Uterus (tissue), 3 donors: ENCODE measurements at regions not wholly inside any gene's neighbourhood (a gene's known extent, or its start where the extent isn't known, plus 50 kb on each side); places are given as distances from the start of the nearest gene placed in this dataset.

Experiments used
- DNase-seq, 2 donors: peaks; one replicate each; pipeline ENCODE4 v3.0.0-alpha.2; 2019 to 2020
- H3K27ac ChIP-seq, 2 donors: fragments of 200-600 bp; sonication (generic); 1 replicate in 1 of 2; 2 replicates in 1 of 2; pipeline ENCODE4 v1.5.1; 2016 to 2018
- H3K27me3 ChIP-seq, 2 donors: fragments of 200-600 bp; sonication (generic); one replicate each; pipeline ENCODE4 v1.5.1; 2018 to 2019; ENCODE audit warnings: control low read depth in 1 of 2
- H3K36me3 ChIP-seq, 2 donors: fragments of 200-600 bp; sonication (generic); one replicate each; pipeline ENCODE4 v1.5.1; 2019; ENCODE audit warnings: control low read depth in 1 of 2
- H3K4me1 ChIP-seq, 2 donors: fragments of 200-600 bp; sonication (generic); one replicate each; pipeline ENCODE4 v1.5.1; 2018 to 2019; ENCODE audit warnings: control low read depth in 1 of 2
- H3K4me3 ChIP-seq, 2 donors: fragments of 200-600 bp; sonication (generic); 1 replicate in 1 of 2; 2 replicates in 1 of 2; pipeline ENCODE4 v1.5.1; 2018 to 2019; ENCODE audit warnings: mild to moderate bottlenecking in 1 of 2
- H3K9me3 ChIP-seq, 2 donors: fragments of 200-600 bp; sonication (generic); one replicate each; pipeline ENCODE4 v1.5.1; 2019; ENCODE audit warnings: control low read depth in 1 of 2
- CTCF ChIP-seq, 4 experiments: fragments of 200-600 bp in 2 of 4; fragments of 450-650 bp in 2 of 4; sonication (generic) in 2 of 4; IDR thresholded peaks; one replicate each; pipeline ENCODE4 v1.5.1; 2016 to 2019; ENCODE audit warnings: antibody characterized with exemption in 4 of 4, mild to moderate bottlenecking in 2 of 4, moderate library complexity in 1 of 4
- POLR2A ChIP-seq, 2 donors: fragments of 450-650 bp; IDR thresholded peaks; one replicate each; pipeline ENCODE4 v1.6.1; 2016; ENCODE audit warnings: antibody characterized with exemption in 2 of 2, mild to moderate bottlenecking in 1 of 2, moderate library complexity in 1 of 2
- intact Hi-C: fragments of 100-400 bp; cut with DNase I; formaldehyde crosslinking; loops from one replicate; pipeline ENCODE4 v1.15.1; 2023; ENCODE audit warnings: low total_unique reads
- donor health status: DM: yes; HTN: yes; CAD: no.

DNA sequence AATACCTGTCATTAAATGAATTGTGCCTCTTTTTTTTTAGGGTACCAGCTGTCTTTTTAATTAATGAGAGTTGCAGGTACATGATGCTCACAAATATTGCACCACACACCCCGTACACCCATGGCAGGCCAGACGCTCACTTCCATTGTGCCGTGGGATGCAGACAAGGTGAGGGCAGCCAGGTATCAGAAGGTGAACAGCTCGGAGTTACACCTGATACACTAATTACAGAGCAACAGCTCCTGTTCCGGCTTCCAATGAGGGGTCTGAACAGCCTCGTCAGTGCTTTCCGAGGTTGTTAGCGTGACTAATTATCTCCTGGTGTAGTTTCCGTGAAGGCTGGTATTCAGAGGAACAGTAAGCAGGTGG is 442.8 kb downstream of the ZNF516 start:
- no peak for DNase-seq

GRCh38 chr18:76051396-76052226 is 443.4 kb downstream of the ZNF516 start:
- intact Hi-C loops: no loop called here
- TF ChIP-seq CTCF (IDR thresholded peaks at IDR 0.05) (no peak), POLR2A (IDR thresholded peaks at IDR 0.05) (no peak)
- Histone ChIP-seq H3K9me3 (no peaks in the 10 kb centered on the region), H3K4me1 (no peaks in the 10 kb centered on the region), H3K36me3 (no peaks in the 10 kb centered on the region), H3K27me3 (no peaks in the 10 kb centered on the region), H3K4me3 (no peak overlapping the region), H3K27ac (peak overlapping the region; percentile 17 to 31)
- DNase-seq: no peak

More for the DNA sequence above, 442.8 kb downstream of the ZNF516 start:
- H3K4me1 ChIP-seq: no peaks in the 10 kb centered on the region
- H3K36me3 ChIP-seq: no peaks in the 10 kb centered on the region
- H3K27ac ChIP-seq: no peak overlapping the region
- intact Hi-C loops: no loop called here
- no peaks in the 10 kb centered on the region for H3K9me3 ChIP-seq
- no peak overlapping the region for H3K4me3 ChIP-seq
- TF ChIP-seq POLR2A (IDR thresholded peaks at IDR 0.05): no peak
- TF ChIP-seq CTCF (IDR thresholded peaks at IDR 0.05): no peak
- H3K27me3 ChIP-seq: no peaks in the 10 kb centered on the region

DNA sequence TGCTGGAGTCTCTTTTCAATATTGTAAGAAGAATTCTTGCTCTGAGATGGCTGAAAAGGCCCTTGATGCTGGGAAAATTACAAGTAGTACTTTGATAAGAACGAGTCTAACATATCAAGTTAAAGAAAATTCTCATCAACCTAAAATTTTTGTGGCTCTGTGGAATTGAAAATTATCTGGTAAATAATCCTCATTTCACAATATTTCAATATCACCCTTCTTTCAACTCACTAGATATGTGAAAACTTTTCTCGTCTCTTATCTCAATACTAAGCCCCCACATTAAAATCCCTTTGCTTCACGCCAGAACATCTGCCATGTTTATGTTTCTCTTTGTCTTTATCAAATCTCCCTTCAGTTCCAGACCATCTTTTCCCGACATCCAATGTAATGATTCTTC is 448.8 kb downstream of the ZNF516 start:
- H3K4me3 ChIP-seq: no peak overlapping the region
- H3K36me3 ChIP-seq: no peaks in the 10 kb centered on the region
- H3K27me3 ChIP-seq: no peaks in the 10 kb centered on the region
- H3K9me3 ChIP-seq: no peaks in the 10 kb centered on the region
- H3K27ac ChIP-seq: no peak overlapping the region
- intact Hi-C loops: no loop called here
- TF ChIP-seq CTCF (IDR thresholded peaks at IDR 0.05): no peak
- TF ChIP-seq POLR2A (IDR thresholded peaks at IDR 0.05): no peak
- no peaks in the 10 kb centered on the region for H3K4me1 ChIP-seq
- no peak for DNase-seq

DNA sequence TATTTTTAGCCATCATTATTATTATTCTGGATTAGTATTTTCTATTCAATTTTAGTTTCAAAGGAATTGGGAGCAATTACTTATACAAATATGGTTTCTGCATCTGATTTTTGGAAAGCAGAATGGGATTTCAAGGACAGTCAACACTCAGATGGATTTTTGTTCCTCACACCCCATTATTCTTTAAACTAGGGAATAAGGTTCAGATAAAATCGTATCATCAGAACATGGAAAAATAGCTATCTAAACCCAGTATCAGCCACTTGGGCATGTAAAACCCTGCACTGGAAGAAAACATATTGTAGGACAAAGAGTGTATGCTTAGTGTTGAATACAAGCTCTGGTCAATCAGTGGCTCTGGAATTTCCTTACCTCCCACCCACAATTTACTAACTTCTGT is 452.5 kb downstream of the ZNF516 start:
- TF ChIP-seq POLR2A (IDR thresholded peaks at IDR 0.05) (no peak), CTCF (IDR thresholded peaks at IDR 0.05) (no peak)
- Histone ChIP-seq H3K36me3 (no peaks in the 10 kb centered on the region), H3K27ac (no peak overlapping the region), H3K9me3 (no peaks in the 10 kb centered on the region), H3K27me3 (no peaks in the 10 kb centered on the region), H3K4me1 (no peaks in the 10 kb centered on the region), H3K4me3 (no peak overlapping the region)
- no peak for DNase-seq
- intact Hi-C loops: no loop called here

GRCh38 chr18:76018210-76018609 is 476.8 kb downstream of the ZNF516 start:
- intact Hi-C loops: no loop called here
- Histone ChIP-seq H3K9me3 (no peaks in the 10 kb centered on the region), H3K4me3 (no peak overlapping the region), H3K27me3 (no peaks in the 10 kb centered on the region), H3K36me3 (no peaks in the 10 kb centered on the region), H3K27ac (no peak overlapping the region), H3K4me1 (no peaks in the 10 kb centered on the region)
- no peak for TF ChIP-seq POLR2A (IDR thresholded peaks at IDR 0.05)
- no peak for TF ChIP-seq CTCF (IDR thresholded peaks at IDR 0.05)
- DNase-seq: no peak
